ENCODE measurements at regions not wholly inside any gene's neighbourhood (a gene's known extent, or its start where the extent isn't known, plus 50 kb on each side); places are given as distances from the start of the nearest gene placed in this dataset.

- Histone ChIP-seq H2BK15ac (ENCODE audit: low read length) (no peak overlapping the region), H3K27me3 (ENCODE audit: control insufficient read depth in 3 of 3, insufficient read depth in 3 of 3, low read depth in 1 of 3, low read length in 3 of 3) (no peaks in the 10 kb centered on the region), H3K4me3 (ENCODE audit: low read length in 2 of 2) (no peak overlapping the region), H3K14ac (ENCODE audit: low read length) (no peak overlapping the region), H2AK5ac (ENCODE audit: low read depth, low read length) (no peak overlapping the region), H4K8ac (ENCODE audit: low read depth, low read length) (no peak overlapping the region), H2BK5ac (ENCODE audit: low read length) (no peak overlapping the region), H3K79me1 (ENCODE audit: low read depth, low read length) (no peaks in the 10 kb centered on the region), H3K18ac (ENCODE audit: low read length) (no peak overlapping the region), H2BK12ac (ENCODE audit: low read length) (no peak overlapping the region), H3K23ac (ENCODE audit: low read depth, low read length, poor library complexity) (no peak overlapping the region), H2BK120ac (ENCODE audit: low read depth, low read length) (no peak overlapping the region), H3K27ac (replicated peaks; ENCODE audit: low read length) (no peak overlapping the region), H3K36me3 (replicated peaks in 1 of 2; ENCODE audit: control insufficient read depth in 2 of 2, insufficient read depth in 2 of 2, low read length in 2 of 2) (no peaks in the 10 kb centered on the region), H2AFZ (ENCODE audit: low read length) (no peak overlapping the region), H3K4me2 (ENCODE audit: insufficient read depth, low read length, poor library complexity, severe bottlenecking) (no peak overlapping the region), H3K4me1 (ENCODE audit: control insufficient read depth in 2 of 2, insufficient read depth in 1 of 2, low read depth in 1 of 2, low read length in 2 of 2) (peaks cover 0 to under 1% of the 10 kb centered on the region in 2 donors), H3K9ac (ENCODE audit: low read depth, low read length, poor library complexity) (no peak overlapping the region), H3K9me3 (replicated peaks in 1 of 2; ENCODE audit: control insufficient read depth in 2 of 2, insufficient read depth in 1 of 2, low read depth in 1 of 2, low read length in 2 of 2) (no peaks in the 10 kb centered on the region), H4K91ac (ENCODE audit: low read depth, low read length, poor library complexity) (no peak overlapping the region), H3K4ac (ENCODE audit: low read length) (no peak overlapping the region)
- no CpG with 5 or more reads among the region's 2 CpGs for WGBS, 2 donors (ENCODE audit: extremely low coverage in 2 of 2, insufficient read length in 2 of 2, insufficient replicate concordance in 1 of 2)
- no peak for DNase-seq (ENCODE audit: low spot score)
These were observed 553.6 kb upstream of the GHITM start for GRCh38 chr10:83585686-83586085.

DNA sequence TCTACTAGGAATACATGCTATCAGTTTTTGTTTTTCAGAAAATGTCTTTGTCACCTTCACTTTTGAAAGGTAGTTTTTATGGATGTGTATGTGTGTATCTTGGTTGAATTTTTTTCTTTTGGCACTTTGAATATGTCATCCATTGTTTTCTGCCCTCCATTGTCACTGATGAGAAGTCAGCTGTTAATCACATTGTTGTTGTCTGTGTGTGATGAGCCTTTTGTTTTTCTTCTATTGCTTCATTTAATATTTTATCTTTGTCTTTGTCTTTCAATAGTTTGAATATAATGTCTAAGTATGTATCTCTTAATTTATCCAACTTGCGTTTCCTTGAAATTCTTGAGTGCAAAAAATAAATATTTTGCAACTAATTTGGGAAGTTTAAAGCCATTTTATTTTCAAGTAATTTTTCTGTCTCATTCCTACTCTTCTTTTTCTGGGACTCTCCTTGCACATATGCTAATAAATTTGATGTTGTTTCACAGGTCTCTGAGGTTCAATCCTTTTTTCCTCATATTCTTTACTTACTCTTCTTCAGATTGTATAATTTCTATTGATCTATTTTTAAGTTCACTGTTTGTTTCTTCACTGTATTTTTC lies 546.9 kb upstream of the GHITM start:
- no peak overlapping the region for H3K27ac ChIP-seq (replicated peaks; ENCODE audit: low read length)
- H3K36me3 ChIP-seq (replicated peaks in 1 of 2; ENCODE audit: control insufficient read depth in 2 of 2, insufficient read depth in 2 of 2, low read length in 2 of 2) = no peaks in the 10 kb centered on the region
- no peak overlapping the region for H3K23ac ChIP-seq (ENCODE audit: low read depth, low read length, poor library complexity)
- DNase-seq (ENCODE audit: low spot score) = no peak
- H3K27me3 ChIP-seq (ENCODE audit: control insufficient read depth in 3 of 3, insufficient read depth in 3 of 3, low read depth in 1 of 3, low read length in 3 of 3) = no peaks in the 10 kb centered on the region
- WGBS, 2 donors (ENCODE audit: extremely low coverage in 2 of 2, insufficient read length in 2 of 2, insufficient replicate concordance in 1 of 2) = no CpG with 5 or more reads among the region's 1 CpG
- H3K18ac ChIP-seq (ENCODE audit: low read length) = no peak overlapping the region
- no peak overlapping the region for H2BK5ac ChIP-seq (ENCODE audit: low read length)
- H2BK120ac ChIP-seq (ENCODE audit: low read depth, low read length) = no peak overlapping the region
- no peak overlapping the region for H4K8ac ChIP-seq (ENCODE audit: low read depth, low read length)
- no peak overlapping the region for H2BK15ac ChIP-seq (ENCODE audit: low read length)
- H3K4me1 ChIP-seq (ENCODE audit: control insufficient read depth in 2 of 2, insufficient read depth in 1 of 2, low read depth in 1 of 2, low read length in 2 of 2) = no peaks in the 10 kb centered on the region
- H3K14ac ChIP-seq (ENCODE audit: low read length) = no peak overlapping the region
- H2BK12ac ChIP-seq (ENCODE audit: low read length) = no peak overlapping the region
- H3K9ac ChIP-seq (ENCODE audit: low read depth, low read length, poor library complexity) = no peak overlapping the region
- H3K4ac ChIP-seq (ENCODE audit: low read length) = no peak overlapping the region
- H4K91ac ChIP-seq (ENCODE audit: low read depth, low read length, poor library complexity) = no peak overlapping the region
- H3K9me3 ChIP-seq (replicated peaks in 1 of 2; ENCODE audit: control insufficient read depth in 2 of 2, insufficient read depth in 1 of 2, low read depth in 1 of 2, low read length in 2 of 2) = peaks cover 0 to 6% of the 10 kb centered on the region in 2 donors
- no peak overlapping the region for H3K4me2 ChIP-seq (ENCODE audit: insufficient read depth, low read length, poor library complexity, severe bottlenecking)
- H2AFZ ChIP-seq (ENCODE audit: low read length) = no peak overlapping the region
- no peaks in the 10 kb centered on the region for H3K79me1 ChIP-seq (ENCODE audit: low read depth, low read length)
- no peak overlapping the region for H2AK5ac ChIP-seq (ENCODE audit: low read depth, low read length)
- H3K4me3 ChIP-seq (ENCODE audit: low read length in 2 of 2) = no peak overlapping the region

GRCh38 chr10:83603708-83604107 lies 535.6 kb upstream of the GHITM start:
- Histone ChIP-seq H2AK5ac (ENCODE audit: low read depth, low read length) (no peak overlapping the region), H3K9ac (ENCODE audit: low read depth, low read length, poor library complexity) (no peak overlapping the region), H2BK5ac (ENCODE audit: low read length) (no peak overlapping the region), H3K9me3 (replicated peaks in 1 of 2; ENCODE audit: control insufficient read depth in 2 of 2, insufficient read depth in 1 of 2, low read depth in 1 of 2, low read length in 2 of 2) (peaks cover 0 to 5% of the 10 kb centered on the region in 2 donors), H3K79me1 (ENCODE audit: low read depth, low read length) (no peaks in the 10 kb centered on the region), H3K27me3 (ENCODE audit: control insufficient read depth in 3 of 3, insufficient read depth in 3 of 3, low read depth in 1 of 3, low read length in 3 of 3) (no peaks in the 10 kb centered on the region), H3K18ac (ENCODE audit: low read length) (no peak overlapping the region), H3K36me3 (replicated peaks in 1 of 2; ENCODE audit: control insufficient read depth in 2 of 2, insufficient read depth in 2 of 2, low read length in 2 of 2) (no peaks in the 10 kb centered on the region), H2BK120ac (ENCODE audit: low read depth, low read length) (no peak overlapping the region), H3K23ac (ENCODE audit: low read depth, low read length, poor library complexity) (no peak overlapping the region), H2AFZ (ENCODE audit: low read length) (no peak overlapping the region), H3K4me3 (ENCODE audit: low read length in 2 of 2) (no peak overlapping the region), H3K4ac (ENCODE audit: low read length) (no peak overlapping the region), H2BK15ac (ENCODE audit: low read length) (no peak overlapping the region), H3K27ac (replicated peaks; ENCODE audit: low read length) (no peak overlapping the region), H3K4me2 (ENCODE audit: insufficient read depth, low read length, poor library complexity, severe bottlenecking) (no peak overlapping the region), H4K91ac (ENCODE audit: low read depth, low read length, poor library complexity) (no peak overlapping the region), H3K4me1 (ENCODE audit: control insufficient read depth in 2 of 2, insufficient read depth in 1 of 2, low read depth in 1 of 2, low read length in 2 of 2) (peaks cover 2 to 10% of the 10 kb centered on the region in 2 donors), H4K8ac (ENCODE audit: low read depth, low read length) (no peak overlapping the region), H3K14ac (ENCODE audit: low read length) (no peak overlapping the region), H2BK12ac (ENCODE audit: low read length) (no peak overlapping the region)
- WGBS, 2 donors (ENCODE audit: extremely low coverage in 2 of 2, insufficient read length in 2 of 2, insufficient replicate concordance in 1 of 2) = no CpG with 5 or more reads among the region's 1 CpG
- DNase-seq (ENCODE audit: low spot score) = no peak

- H3K9me3 ChIP-seq (replicated peaks in 1 of 2; ENCODE audit: control insufficient read depth in 2 of 2, insufficient read depth in 1 of 2, low read depth in 1 of 2, low read length in 2 of 2) = peaks cover 0 to 5% of the 10 kb centered on the region in 2 donors
- no peak overlapping the region for H3K4ac ChIP-seq (ENCODE audit: low read length)
- no peak overlapping the region for H4K8ac ChIP-seq (ENCODE audit: low read depth, low read length)
- no peak overlapping the region for H3K4me3 ChIP-seq (ENCODE audit: low read length in 2 of 2)
- no peak for DNase-seq (ENCODE audit: low spot score)
- H3K4me1 ChIP-seq (ENCODE audit: control insufficient read depth in 2 of 2, insufficient read depth in 1 of 2, low read depth in 1 of 2, low read length in 2 of 2) = peaks cover 2 to 10% of the 10 kb centered on the region in 2 donors
- H2AFZ ChIP-seq (ENCODE audit: low read length) = peak overlapping the region; percentile 75
- no peak overlapping the region for H3K14ac ChIP-seq (ENCODE audit: low read length)
- H3K23ac ChIP-seq (ENCODE audit: low read depth, low read length, poor library complexity) = no peak overlapping the region
- no peak overlapping the region for H3K18ac ChIP-seq (ENCODE audit: low read length)
- H3K27ac ChIP-seq (replicated peaks; ENCODE audit: low read length) = no peak overlapping the region
- WGBS, 2 donors (ENCODE audit: extremely low coverage in 2 of 2, insufficient read length in 2 of 2, insufficient replicate concordance in 1 of 2) = no CpG with 5 or more reads among the region's 2 CpGs
- H2BK12ac ChIP-seq (ENCODE audit: low read length) = no peak overlapping the region
- H4K91ac ChIP-seq (ENCODE audit: low read depth, low read length, poor library complexity) = no peak overlapping the region
- no peaks in the 10 kb centered on the region for H3K36me3 ChIP-seq (replicated peaks in 1 of 2; ENCODE audit: control insufficient read depth in 2 of 2, insufficient read depth in 2 of 2, low read length in 2 of 2)
- no peak overlapping the region for H2BK5ac ChIP-seq (ENCODE audit: low read length)
- H3K4me2 ChIP-seq (ENCODE audit: insufficient read depth, low read length, poor library complexity, severe bottlenecking) = no peak overlapping the region
- no peak overlapping the region for H2AK5ac ChIP-seq (ENCODE audit: low read depth, low read length)
- no peak overlapping the region for H2BK15ac ChIP-seq (ENCODE audit: low read length)
- H3K9ac ChIP-seq (ENCODE audit: low read depth, low read length, poor library complexity) = no peak overlapping the region
- no peaks in the 10 kb centered on the region for H3K79me1 ChIP-seq (ENCODE audit: low read depth, low read length)
- H3K27me3 ChIP-seq (ENCODE audit: control insufficient read depth in 3 of 3, insufficient read depth in 3 of 3, low read depth in 1 of 3, low read length in 3 of 3) = no peaks in the 10 kb centered on the region
- no peak overlapping the region for H2BK120ac ChIP-seq (ENCODE audit: low read depth, low read length)
These were observed 533.3 kb upstream of the GHITM start for GRCh38 chr10:83605783-83606630.
